ENCODE measurements at regions not wholly inside any gene's neighbourhood (a gene's known extent, or its start where the extent isn't known, plus 50 kb on each side); places are given as distances from the start of the nearest gene placed in this dataset.

GRCh38 chr14:97210202-97210601, 413.0 kb downstream of the VRK1 start:
- Histone ChIP-seq H3K27ac (replicated peaks) (no peak overlapping the region), H3K4me3 (replicated peaks; ENCODE audit: insufficient read depth, low read length) (no peak overlapping the region), H3K27me3 (ENCODE audit: insufficient read depth, poor library complexity, severe bottlenecking) (peaks cover 8% of the 10 kb centered on the region)
- no peak for DNase-seq (ENCODE audit: low read depth in 1 of 2, low spot score in 1 of 2)
- no peak for TF ChIP-seq SPI1 (IDR thresholded peaks at IDR 0.05; ENCODE audit: borderline replicate concordance, low read depth)
- TF ChIP-seq CTCF (IDR thresholded peaks at IDR 0.05; ENCODE audit: insufficient read depth, low read length): no peak
- TF ChIP-seq REST (IDR thresholded peaks at IDR 0.05; ENCODE audit: insufficient replicate concordance, low read depth): no peak
- no peak for TF ChIP-seq GABPA (IDR thresholded peaks at IDR 0.05; ENCODE audit: low read depth)
- no peak for TF ChIP-seq POLR2AphosphoS5 (IDR thresholded peaks at IDR 0.05; ENCODE audit: low read depth)

- DNase-seq (ENCODE audit: low read depth in 1 of 2, low spot score in 1 of 2): no peak
- TF ChIP-seq GABPA (IDR thresholded peaks at IDR 0.05; ENCODE audit: low read depth): no peak
- TF ChIP-seq REST (IDR thresholded peaks at IDR 0.05; ENCODE audit: insufficient replicate concordance, low read depth): no peak
- TF ChIP-seq SPI1 (IDR thresholded peaks at IDR 0.05; ENCODE audit: borderline replicate concordance, low read depth): no peak
- peaks cover 15% of the 10 kb centered on the region for H3K27me3 ChIP-seq (ENCODE audit: insufficient read depth, poor library complexity, severe bottlenecking)
Measured at GRCh38 chr14:97212399-97212798, 415.2 kb downstream of the VRK1 start.

GRCh38 chr14:97213720-97214119, 416.5 kb downstream of the VRK1 start:
- DNase-seq (ENCODE audit: low read depth in 1 of 2, low spot score in 1 of 2): no peak
- H3K27me3 ChIP-seq (ENCODE audit: insufficient read depth, poor library complexity, severe bottlenecking): peaks cover 23% of the 10 kb centered on the region
- no peak overlapping the region for H3K27ac ChIP-seq (replicated peaks)
- no peak overlapping the region for H3K4me3 ChIP-seq (replicated peaks; ENCODE audit: insufficient read depth, low read length)
- TF ChIP-seq SPI1 (IDR thresholded peaks at IDR 0.05; ENCODE audit: borderline replicate concordance, low read depth) (no peak), REST (IDR thresholded peaks at IDR 0.05; ENCODE audit: insufficient replicate concordance, low read depth) (no peak), POLR2AphosphoS5 (IDR thresholded peaks at IDR 0.05; ENCODE audit: low read depth) (no peak), CTCF (IDR thresholded peaks at IDR 0.05; ENCODE audit: insufficient read depth, low read length) (no peak), GABPA (IDR thresholded peaks at IDR 0.05; ENCODE audit: low read depth) (no peak)

More at GRCh38 chr14:97212399-97212798, 415.2 kb downstream of the VRK1 start:
- Histone ChIP-seq H3K27ac (replicated peaks) (no peak overlapping the region), H3K4me3 (replicated peaks; ENCODE audit: insufficient read depth, low read length) (no peak overlapping the region)
